HepG2 (cell line): ENCODE measurements at regions not wholly inside any gene's neighbourhood (a gene's known extent, or its start where the extent isn't known, plus 50 kb on each side); places are given as distances from the start of the nearest gene placed in this dataset.

Source experiments
- DPF2 ChIP-seq: sonication (generic); formaldehyde crosslinking; IDR thresholded peaks from 2 replicates; pipeline ENCODE4 v1.4.0; 2020; ENCODE audit warnings: mild to moderate bottlenecking, low read depth, missing genetic modification reagents, borderline replicate concordance
- ISX ChIP-seq: sonication (generic); formaldehyde crosslinking; conservative IDR thresholded peaks from 2 replicates; pipeline ENCODE4 v1.5.0; 2020; ENCODE audit warnings: missing genetic modification reagents
- JUND ChIP-seq: sonication (generic); formaldehyde crosslinking; IDR thresholded peaks from 2 replicates; pipeline ENCODE4 v1.8.0; 2022; ENCODE audit warnings: mild to moderate bottlenecking, missing genetic modification reagents
- POLR2G ChIP-seq: fragments of 200-400 bp; formaldehyde crosslinking; IDR thresholded peaks from 2 replicates; pipeline ENCODE4 v1.6.1; 2018; ENCODE audit warnings: mild to moderate bottlenecking, low read depth, low read length, moderate library complexity
- ZNF274 ChIP-seq: sonication (generic); formaldehyde crosslinking; IDR thresholded peaks from 2 replicates; pipeline ENCODE4 v1.5.1; 2020; ENCODE audit warnings: mild to moderate bottlenecking, missing genetic modification reagents
- ZNF292 ChIP-seq: sonication (generic); formaldehyde crosslinking; IDR thresholded peaks from 2 replicates; pipeline ENCODE4 v1.8.1; 2022; ENCODE audit warnings: mild to moderate bottlenecking, low read depth, missing genetic modification reagents, borderline replicate concordance
- ZNF354B ChIP-seq: sonication (generic); formaldehyde crosslinking; IDR thresholded peaks from 2 replicates; pipeline ENCODE4 v1.8.0; 2022; ENCODE audit warnings: mild to moderate bottlenecking, missing genetic modification reagents
- TF ChIP-seq, protein P1 (sequence below), 2 experiments: sonication (generic) in 1 of 2; formaldehyde crosslinking in 1 of 2; IDR thresholded peaks; 2 replicates each; pipeline versions ENCODE4 v1.4.0 to v1.6.1; 2018 to 2020; ENCODE audit warnings: missing genetic modification reagents in 2 of 2, borderline replicate concordance in 1 of 2, low read depth in 1 of 2, mild to moderate bottlenecking in 1 of 2, missing biosample characterization in 1 of 2
- TF ChIP-seq, protein P2 (sequence below): sonication (generic); formaldehyde crosslinking; IDR thresholded peaks from 2 replicates; pipeline ENCODE4 v1.4.0; 2020; ENCODE audit warnings: missing genetic modification reagents
- TF ChIP-seq, protein P3 (sequence below), 2 experiments: IDR thresholded peaks; 2 replicates each; pipeline ENCODE4 v1.6.1; 2011 to 2012; ENCODE audit warnings: low read length in 2 of 2, borderline replicate concordance in 1 of 2, low read depth in 1 of 2, mild to moderate bottlenecking in 1 of 2, moderate library complexity in 1 of 2
- TF ChIP-seq, protein P4 (sequence below): sonication (generic); formaldehyde crosslinking; IDR thresholded peaks from 2 replicates; pipeline ENCODE4 v1.5.0; 2020; ENCODE audit warnings: mild to moderate bottlenecking, missing genetic modification reagents, moderate library complexity

DNA sequence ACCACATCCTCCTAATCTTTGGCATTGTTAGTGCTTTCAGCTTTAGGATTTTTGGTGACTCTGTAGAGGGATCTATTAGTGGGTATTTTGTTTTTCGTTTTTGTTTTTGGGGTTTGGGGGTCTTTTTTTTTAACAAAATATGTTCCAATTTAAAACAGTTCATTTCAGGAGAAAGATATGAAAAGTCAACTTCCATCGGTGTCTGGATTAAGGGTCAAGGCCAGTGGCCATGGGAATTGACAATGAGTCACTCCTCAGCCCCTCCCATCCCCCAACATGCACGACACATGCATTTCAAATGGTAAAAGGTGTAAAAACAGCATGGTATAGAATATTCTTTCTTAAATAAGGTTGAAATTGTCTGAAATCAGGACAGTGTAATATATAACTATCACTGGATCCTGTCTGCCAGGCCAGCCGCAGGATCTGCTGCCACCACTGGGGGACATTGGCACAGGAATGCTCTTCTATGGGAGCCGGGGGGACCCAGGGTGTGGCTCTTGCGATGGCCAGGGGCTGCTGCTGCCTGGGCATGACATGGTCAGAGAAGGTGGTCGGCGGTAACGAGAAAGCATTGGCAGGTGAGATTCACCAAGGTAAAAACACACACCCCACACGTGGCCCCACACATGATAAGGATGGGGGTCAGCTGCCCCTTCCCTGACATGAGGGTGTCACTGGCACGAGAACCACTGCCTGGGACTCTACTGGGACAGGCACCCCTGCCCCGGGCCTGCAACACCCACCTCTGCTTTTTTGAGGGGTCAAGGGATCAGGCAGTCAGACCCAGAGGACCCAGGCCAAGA lies 126.2 kb upstream of the KCTD7 start:
- TF ChIP-seq, protein P1, sequence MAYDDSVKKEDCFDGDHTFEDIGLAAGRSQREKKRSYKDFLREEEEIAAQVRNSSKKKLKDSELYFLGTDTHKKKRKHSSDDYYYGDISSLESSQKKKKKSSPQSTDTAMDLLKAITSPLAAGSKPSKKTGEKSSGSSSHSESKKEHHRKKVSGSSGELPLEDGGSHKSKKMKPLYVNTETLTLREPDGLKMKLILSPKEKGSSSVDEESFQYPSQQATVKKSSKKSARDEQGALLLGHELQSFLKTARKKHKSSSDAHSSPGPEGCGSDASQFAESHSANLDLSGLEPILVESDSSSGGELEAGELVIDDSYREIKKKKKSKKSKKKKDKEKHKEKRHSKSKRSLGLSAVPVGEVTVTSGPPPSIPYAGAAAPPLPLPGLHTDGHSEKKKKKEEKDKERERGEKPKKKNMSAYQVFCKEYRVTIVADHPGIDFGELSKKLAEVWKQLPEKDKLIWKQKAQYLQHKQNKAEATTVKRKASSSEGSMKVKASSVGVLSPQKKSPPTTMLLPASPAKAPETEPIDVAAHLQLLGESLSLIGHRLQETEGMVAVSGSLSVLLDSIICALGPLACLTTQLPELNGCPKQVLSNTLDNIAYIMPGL (CRISPR knock-in tag; IDR thresholded peaks at IDR 0.05; ENCODE audit: borderline replicate concordance in 1 of 2, low read depth in 1 of 2), result no peak
- TF ChIP-seq DPF2 (CRISPR knock-in tag) (peak; percentile 82; the same call in 1 of the 2 replicates), ZNF292 (CRISPR knock-in tag) (no peak), ISX (no peak), ZNF354B (CRISPR knock-in tag) (no peak), POLR2G (no peak), ZNF274 (no peak), JUND (CRISPR knock-in tag) (peak; percentile 97)
- TF ChIP-seq, protein P2, sequence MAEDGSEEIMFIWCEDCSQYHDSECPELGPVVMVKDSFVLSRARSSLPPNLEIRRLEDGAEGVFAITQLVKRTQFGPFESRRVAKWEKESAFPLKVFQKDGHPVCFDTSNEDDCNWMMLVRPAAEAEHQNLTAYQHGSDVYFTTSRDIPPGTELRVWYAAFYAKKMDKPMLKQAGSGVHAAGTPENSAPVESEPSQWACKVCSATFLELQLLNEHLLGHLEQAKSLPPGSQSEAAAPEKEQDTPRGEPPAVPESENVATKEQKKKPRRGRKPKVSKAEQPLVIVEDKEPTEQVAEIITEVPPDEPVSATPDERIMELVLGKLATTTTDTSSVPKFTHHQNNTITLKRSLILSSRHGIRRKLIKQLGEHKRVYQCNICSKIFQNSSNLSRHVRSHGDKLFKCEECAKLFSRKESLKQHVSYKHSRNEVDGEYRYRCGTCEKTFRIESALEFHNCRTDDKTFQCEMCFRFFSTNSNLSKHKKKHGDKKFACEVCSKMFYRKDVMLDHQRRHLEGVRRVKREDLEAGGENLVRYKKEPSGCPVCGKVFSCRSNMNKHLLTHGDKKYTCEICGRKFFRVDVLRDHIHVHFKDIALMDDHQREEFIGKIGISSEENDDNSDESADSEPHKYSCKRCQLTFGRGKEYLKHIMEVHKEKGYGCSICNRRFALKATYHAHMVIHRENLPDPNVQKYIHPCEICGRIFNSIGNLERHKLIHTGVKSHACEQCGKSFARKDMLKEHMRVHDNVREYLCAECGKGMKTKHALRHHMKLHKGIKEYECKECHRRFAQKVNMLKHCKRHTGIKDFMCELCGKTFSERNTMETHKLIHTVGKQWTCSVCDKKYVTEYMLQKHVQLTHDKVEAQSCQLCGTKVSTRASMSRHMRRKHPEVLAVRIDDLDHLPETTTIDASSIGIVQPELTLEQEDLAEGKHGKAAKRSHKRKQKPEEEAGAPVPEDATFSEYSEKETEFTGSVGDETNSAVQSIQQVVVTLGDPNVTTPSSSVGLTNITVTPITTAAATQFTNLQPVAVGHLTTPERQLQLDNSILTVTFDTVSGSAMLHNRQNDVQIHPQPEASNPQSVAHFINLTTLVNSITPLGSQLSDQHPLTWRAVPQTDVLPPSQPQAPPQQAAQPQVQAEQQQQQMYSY, result no peak
- TF ChIP-seq, protein P3, sequence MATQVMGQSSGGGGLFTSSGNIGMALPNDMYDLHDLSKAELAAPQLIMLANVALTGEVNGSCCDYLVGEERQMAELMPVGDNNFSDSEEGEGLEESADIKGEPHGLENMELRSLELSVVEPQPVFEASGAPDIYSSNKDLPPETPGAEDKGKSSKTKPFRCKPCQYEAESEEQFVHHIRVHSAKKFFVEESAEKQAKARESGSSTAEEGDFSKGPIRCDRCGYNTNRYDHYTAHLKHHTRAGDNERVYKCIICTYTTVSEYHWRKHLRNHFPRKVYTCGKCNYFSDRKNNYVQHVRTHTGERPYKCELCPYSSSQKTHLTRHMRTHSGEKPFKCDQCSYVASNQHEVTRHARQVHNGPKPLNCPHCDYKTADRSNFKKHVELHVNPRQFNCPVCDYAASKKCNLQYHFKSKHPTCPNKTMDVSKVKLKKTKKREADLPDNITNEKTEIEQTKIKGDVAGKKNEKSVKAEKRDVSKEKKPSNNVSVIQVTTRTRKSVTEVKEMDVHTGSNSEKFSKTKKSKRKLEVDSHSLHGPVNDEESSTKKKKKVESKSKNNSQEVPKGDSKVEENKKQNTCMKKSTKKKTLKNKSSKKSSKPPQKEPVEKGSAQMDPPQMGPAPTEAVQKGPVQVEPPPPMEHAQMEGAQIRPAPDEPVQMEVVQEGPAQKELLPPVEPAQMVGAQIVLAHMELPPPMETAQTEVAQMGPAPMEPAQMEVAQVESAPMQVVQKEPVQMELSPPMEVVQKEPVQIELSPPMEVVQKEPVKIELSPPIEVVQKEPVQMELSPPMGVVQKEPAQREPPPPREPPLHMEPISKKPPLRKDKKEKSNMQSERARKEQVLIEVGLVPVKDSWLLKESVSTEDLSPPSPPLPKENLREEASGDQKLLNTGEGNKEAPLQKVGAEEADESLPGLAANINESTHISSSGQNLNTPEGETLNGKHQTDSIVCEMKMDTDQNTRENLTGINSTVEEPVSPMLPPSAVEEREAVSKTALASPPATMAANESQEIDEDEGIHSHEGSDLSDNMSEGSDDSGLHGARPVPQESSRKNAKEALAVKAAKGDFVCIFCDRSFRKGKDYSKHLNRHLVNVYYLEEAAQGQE (IDR thresholded peaks at IDR 0.05; ENCODE audit: borderline replicate concordance in 1 of 2, low read depth in 1 of 2, low read length in 2 of 2), result no peak
- TF ChIP-seq, protein P4, sequence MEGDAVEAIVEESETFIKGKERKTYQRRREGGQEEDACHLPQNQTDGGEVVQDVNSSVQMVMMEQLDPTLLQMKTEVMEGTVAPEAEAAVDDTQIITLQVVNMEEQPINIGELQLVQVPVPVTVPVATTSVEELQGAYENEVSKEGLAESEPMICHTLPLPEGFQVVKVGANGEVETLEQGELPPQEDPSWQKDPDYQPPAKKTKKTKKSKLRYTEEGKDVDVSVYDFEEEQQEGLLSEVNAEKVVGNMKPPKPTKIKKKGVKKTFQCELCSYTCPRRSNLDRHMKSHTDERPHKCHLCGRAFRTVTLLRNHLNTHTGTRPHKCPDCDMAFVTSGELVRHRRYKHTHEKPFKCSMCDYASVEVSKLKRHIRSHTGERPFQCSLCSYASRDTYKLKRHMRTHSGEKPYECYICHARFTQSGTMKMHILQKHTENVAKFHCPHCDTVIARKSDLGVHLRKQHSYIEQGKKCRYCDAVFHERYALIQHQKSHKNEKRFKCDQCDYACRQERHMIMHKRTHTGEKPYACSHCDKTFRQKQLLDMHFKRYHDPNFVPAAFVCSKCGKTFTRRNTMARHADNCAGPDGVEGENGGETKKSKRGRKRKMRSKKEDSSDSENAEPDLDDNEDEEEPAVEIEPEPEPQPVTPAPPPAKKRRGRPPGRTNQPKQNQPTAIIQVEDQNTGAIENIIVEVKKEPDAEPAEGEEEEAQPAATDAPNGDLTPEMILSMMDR (CRISPR knock-in tag), result no peak
